Psoas muscle (tissue), 7 donors: ENCODE measurements at regions not wholly inside any gene's neighbourhood (a gene's known extent, or its start where the extent isn't known, plus 50 kb on each side); places are given as distances from the start of the nearest gene placed in this dataset.
"Not testable (repeated sequence)": the region's sequence is repeated elsewhere in the genome, so short reads cannot be mapped to it uniquely, and the experiment has no call there.

Experiments used
- ATAC-seq, 4 donors: fragments of 200-7000 bp; cut with Tn5 transposase; one replicate each; pipeline ENCODE4 v1.9.1; 2020; ENCODE audit warnings: moderate library complexity in 3 of 4, mild to moderate bottlenecking in 2 of 4
- DNase-seq, 2 donors: peaks; one replicate each; pipeline ENCODE4 v3.0.0-alpha.2; 2020
- H3K27ac ChIP-seq: fragments of 200-600 bp; one replicate; pipeline ENCODE4 v1.8.0; 2022
- H3K27me3 ChIP-seq, 3 donors: fragments of 200-600 bp in 1 of 3; one replicate each; pipeline versions ENCODE4 v1.6.1 to v1.8.0; 2013 to 2022; ENCODE audit warnings: low read length in 2 of 3, mild to moderate bottlenecking in 2 of 3, moderate library complexity in 1 of 3; ENCODE audit not compliant: insufficient read depth in 3 of 3
- H3K36me3 ChIP-seq, 2 donors: fragments of 200-600 bp in 1 of 2; one replicate each; pipeline versions ENCODE4 v1.6.1 to v1.8.0; 2013 to 2022; ENCODE audit warnings: low read depth in 1 of 2, mild to moderate bottlenecking in 1 of 2, moderate library complexity in 1 of 2; ENCODE audit not compliant: insufficient read depth in 1 of 2
- H3K4me1 ChIP-seq: fragments of 200-600 bp; one replicate; pipeline ENCODE4 v1.8.0; 2022
- H3K4me3 ChIP-seq: fragments of 200-600 bp; one replicate; pipeline ENCODE4 v1.8.0; 2022; ENCODE audit warnings: mild to moderate bottlenecking
- H3K9me3 ChIP-seq: fragments of 200-600 bp; one replicate; pipeline ENCODE4 v1.8.0; 2022
- WGBS, 3 donors: extraction: QIAGEN DNeasy Blood & Tissue Kit; methylation state at CpG; one replicate each; pipeline versions ENCODE4 v1.1.6 to v1.1.7; 2013; 5-methylcytosine and 5-hydroxymethylcytosine counted together
- intact Hi-C, 2 donors: fragments of 100-400 bp; cut with DNase I; formaldehyde crosslinking; loops; one replicate each; pipeline versions ENCODE4 v1.11.0 to v1.14.2; 2022
- TF ChIP-seq, protein P1 (sequence below): fragments of 200-600 bp; IDR thresholded peaks from one replicate; pipeline ENCODE4 v1.8.0; 2022; ENCODE audit warnings: antibody characterized with exemption
- donor health status: healthy with polysubstance abuse.
- donor health status: DM: no; HTN: no; CAD: no; lungs with moderate emphysema.
- donor health status: Bipolar disorder and iron deficiency.
- donor health status: healthy.
- donor health status: DM: yes; HTN: yes; CAD: no.
- donor health status: DM: no; HTN: no; CAD: no.
- donor health status: DM: yes; HTN: yes; CAD: no.

DNA sequence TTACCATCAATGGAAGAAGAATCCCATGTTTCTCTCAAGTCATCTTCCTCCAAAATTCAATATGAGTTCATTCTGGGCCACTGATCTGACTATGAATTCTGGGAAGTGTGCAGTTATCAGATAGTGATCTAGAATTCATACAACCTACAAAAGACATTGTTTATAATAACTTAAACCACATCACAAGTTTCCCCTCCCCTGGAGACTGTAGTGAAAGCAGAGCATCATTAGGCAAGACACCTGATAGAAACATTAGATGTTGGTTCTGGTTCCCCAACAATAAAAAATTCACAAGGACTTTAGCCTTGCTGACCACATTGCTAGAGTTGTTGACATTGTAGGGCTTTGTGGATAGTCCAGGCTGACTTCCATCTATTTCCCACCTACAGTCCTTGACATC, 506.4 kb upstream of the JAG1 start:
- H3K27me3 ChIP-seq = no peaks in the 10 kb centered on the region
- no peaks in the 10 kb centered on the region for H3K36me3 ChIP-seq
- H3K27ac ChIP-seq = peak overlapping the region; percentile 37
- DNase-seq = no peak
- H3K4me1 ChIP-seq = peaks cover 8% of the 10 kb centered on the region
- no peak overlapping the region for H3K4me3 ChIP-seq
- intact Hi-C loops = no loop called here
- peaks cover 3% of the 10 kb centered on the region for H3K9me3 ChIP-seq
- TF ChIP-seq, protein P1, sequence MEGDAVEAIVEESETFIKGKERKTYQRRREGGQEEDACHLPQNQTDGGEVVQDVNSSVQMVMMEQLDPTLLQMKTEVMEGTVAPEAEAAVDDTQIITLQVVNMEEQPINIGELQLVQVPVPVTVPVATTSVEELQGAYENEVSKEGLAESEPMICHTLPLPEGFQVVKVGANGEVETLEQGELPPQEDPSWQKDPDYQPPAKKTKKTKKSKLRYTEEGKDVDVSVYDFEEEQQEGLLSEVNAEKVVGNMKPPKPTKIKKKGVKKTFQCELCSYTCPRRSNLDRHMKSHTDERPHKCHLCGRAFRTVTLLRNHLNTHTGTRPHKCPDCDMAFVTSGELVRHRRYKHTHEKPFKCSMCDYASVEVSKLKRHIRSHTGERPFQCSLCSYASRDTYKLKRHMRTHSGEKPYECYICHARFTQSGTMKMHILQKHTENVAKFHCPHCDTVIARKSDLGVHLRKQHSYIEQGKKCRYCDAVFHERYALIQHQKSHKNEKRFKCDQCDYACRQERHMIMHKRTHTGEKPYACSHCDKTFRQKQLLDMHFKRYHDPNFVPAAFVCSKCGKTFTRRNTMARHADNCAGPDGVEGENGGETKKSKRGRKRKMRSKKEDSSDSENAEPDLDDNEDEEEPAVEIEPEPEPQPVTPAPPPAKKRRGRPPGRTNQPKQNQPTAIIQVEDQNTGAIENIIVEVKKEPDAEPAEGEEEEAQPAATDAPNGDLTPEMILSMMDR = no peak
- ATAC-seq = no peak

GRCh38 chr20:11181129-11181528, 507.3 kb upstream of the JAG1 start:
- DNase-seq, ATAC-seq, intact Hi-C loops, H3K36me3 ChIP-seq, H3K27me3 ChIP-seq, H3K9me3 ChIP-seq, H3K27ac ChIP-seq, H3K4me1 ChIP-seq, H3K4me3 ChIP-seq: not testable (repeated sequence)
- 85 to 92% (median 87%) methylated on average over 3 of the region's 3 CpGs for WGBS, 3 donors

DNA sequence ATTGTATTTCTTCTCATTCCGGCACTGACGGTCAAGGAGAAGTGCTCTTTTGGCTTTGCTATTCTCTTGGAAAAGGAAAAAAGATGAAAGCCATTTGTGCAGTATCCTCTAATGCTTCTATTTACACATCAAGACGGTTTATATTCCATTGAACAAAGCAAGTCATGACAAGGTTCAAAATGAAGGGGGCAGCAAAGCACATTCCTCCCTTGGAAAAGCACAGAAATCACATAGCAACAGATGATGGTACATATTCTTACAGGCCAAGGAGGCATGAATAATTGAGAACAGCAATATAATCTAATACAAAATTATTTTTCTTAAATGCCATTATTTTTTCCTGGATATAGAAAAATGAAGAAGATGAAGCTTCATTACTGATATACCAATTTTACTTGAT, 508.2 kb upstream of the JAG1 start:
- Histone ChIP-seq H3K27me3 (no peaks in the 10 kb centered on the region), H3K4me3 (no peak overlapping the region), H3K9me3 (peaks cover 3% of the 10 kb centered on the region), H3K4me1 (peaks cover 8% of the 10 kb centered on the region), H3K27ac (no peak overlapping the region), H3K36me3 (no peaks in the 10 kb centered on the region)
- ATAC-seq (no peak), DNase-seq (no peak)
- TF ChIP-seq, protein P1 = no peak
- intact Hi-C loops = no loop called here
- WGBS, 3 donors = 95 to 96% (median 95%) methylated on average over 3 of the region's 3 CpGs

- peaks cover 8% of the 10 kb centered on the region for H3K4me1 ChIP-seq
- ATAC-seq (peak in 3 of 4 donors; percentile 26 to 53 (median 47)), DNase-seq (no peak)
- intact Hi-C loops = no loop called here
- TF ChIP-seq, protein P1 = no peak
- H3K27ac ChIP-seq = no peak overlapping the region
- H3K9me3 ChIP-seq = peaks cover 3% of the 10 kb centered on the region
- H3K36me3 ChIP-seq = no peaks in the 10 kb centered on the region
- no peaks in the 10 kb centered on the region for H3K27me3 ChIP-seq
- WGBS, 3 donors = 57 to 87% (median 86%) methylated on average over 1 of the region's 1 CpG
- no peak overlapping the region for H3K4me3 ChIP-seq
Observed at GRCh38 chr20:11182720-11183119, 508.9 kb upstream of the JAG1 start.

DNA sequence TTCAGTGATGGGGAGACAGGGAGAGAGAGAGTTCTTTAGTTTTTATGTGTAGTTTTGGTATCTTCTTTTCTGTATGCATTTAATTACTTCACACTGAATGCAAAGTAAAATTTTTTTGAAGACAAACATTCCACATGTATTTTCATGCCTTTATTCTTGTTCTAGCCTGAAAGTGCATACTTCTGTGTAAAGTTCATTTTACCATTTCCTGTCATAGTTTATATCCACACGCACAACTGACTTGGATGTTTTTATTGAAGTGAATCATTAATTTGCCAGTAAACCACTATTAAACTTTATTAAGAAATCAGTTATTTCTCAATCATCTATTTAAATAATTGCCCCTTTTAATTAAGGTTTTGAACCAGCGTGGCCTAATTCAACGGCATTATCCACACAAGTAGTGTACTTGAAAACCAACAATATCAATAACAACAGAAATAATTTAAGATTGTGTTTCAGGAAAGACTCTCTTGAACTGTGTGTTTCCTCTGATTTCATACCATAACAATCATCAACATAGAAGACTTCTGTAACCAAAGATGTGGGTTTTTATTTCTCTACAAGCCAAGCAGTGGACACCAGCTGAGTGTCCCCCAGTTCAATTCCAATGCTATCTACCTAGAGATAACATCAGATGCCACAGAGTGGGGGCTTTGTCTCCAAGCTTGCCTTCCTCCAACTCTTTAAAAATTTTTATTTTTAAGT, 512.7 kb upstream of the JAG1 start:
- DNase-seq = no peak
- Histone ChIP-seq H3K9me3 (no peaks in the 10 kb centered on the region), H3K4me3 (no peak overlapping the region), H3K27me3 (no peaks in the 10 kb centered on the region), H3K36me3 (no peaks in the 10 kb centered on the region), H3K27ac (no peak overlapping the region), H3K4me1 (no peaks in the 10 kb centered on the region)
- TF ChIP-seq, protein P1 = no peak
- WGBS, 3 donors = 60 to 95% (median 77%) methylated on average over 3 of the region's 3 CpGs
- ATAC-seq = no peak
- intact Hi-C loops = no loop called here
